ENCODE measurements at regions not wholly inside any gene's neighbourhood (a gene's known extent, or its start where the extent isn't known, plus 50 kb on each side); places are given as distances from the start of the nearest gene placed in this dataset.
"Not testable (repeated sequence)": the region's sequence is repeated elsewhere in the genome, so short reads cannot be mapped to it uniquely, and the experiment has no call there.

DNA sequence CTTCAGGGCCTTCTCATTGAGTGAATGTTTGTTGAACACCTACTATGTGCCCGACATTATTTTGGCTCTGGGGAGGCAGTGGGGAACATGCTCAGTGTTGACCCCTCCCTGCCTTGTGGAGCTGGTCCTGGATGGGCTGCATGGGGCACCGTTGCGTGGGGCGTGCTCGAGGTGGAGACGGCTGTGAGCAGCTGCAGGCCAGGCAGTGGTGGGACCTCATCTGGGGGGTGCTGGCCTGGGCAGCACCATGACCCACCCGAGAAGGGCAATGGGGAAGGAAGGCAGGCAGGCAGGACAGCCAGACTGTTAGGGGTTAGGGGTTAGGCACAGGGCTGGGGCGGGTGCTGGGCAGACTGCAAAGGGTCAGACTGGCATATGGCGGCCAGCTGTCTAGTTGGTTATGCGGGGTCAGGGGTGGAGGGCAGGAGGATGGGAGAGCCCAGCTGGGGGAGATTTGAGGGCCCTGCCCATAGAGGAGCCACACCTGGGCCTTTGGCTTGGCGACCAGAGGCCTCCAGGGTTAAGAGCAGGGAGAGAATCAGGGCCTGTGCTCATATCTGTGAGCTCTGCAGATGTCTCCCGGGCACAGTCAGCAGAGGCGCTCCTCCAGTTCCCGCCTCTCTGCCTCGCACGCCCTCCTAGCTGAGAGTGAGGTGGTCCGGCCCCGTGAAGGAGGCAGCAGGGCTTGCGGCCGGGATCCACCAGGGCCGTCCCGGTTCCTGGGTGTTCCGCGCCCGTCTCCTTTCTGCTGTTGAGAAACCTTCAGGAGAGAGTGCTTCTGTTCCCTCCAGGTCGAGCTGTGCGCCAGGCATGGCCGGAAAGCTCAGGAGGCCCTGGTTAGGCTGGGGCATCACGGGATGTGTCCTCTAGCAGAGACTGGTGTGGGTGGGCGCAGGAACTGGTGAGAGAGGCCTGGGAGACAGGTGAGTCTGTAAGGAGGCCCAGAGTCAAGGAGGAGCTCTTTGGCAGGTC is 73.3 kb downstream of the RGS12 start:
- DNase-seq, result no peak

DNA sequence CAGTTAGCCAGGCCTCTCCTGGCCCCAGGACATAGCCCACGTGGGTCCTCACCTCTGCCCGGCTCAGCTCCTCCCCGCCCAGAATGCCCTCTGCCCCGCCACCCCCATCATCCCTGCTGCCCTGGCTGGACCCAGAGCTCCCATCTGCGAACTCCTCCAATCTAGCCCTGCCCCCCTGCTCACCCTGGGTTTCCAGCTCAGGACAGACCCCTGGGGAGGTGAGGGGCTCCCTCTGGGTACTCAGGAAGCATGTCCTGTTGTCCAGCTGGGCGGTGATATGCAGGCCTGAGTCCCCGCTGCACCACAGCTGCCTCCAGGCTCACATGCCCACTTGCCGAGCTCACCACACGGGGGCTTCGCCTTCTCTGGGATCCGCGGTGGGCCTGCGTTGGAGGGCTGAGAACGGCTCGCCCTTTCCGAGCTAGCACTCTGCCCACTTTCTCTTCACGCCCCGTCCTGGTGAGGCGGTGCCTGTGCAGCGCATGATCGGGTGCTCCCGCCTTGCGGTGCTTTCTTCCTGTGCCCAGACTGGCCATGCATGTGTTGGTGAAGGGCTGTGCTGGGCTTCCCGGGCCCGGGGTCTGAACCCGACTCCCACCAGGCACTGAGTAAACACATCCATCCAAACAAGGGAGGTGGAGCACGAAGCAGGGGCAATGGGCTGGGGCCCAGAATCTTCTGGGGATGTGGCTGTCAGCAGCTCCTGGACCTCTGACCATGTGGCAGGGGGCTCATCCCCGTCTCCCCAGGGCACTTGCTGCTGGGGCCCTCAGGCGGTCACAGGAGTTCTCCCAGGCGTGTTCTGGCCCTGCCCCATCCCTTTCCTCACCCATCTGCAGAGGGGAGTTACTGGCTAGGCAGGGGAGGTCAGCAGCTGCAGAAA is 74.3 kb downstream of the RGS12 start:
- DNase-seq, result no peak

- DNase-seq, result no peak
These were observed 73.9 kb upstream of the HGFAC start for GRCh38 chr4:3367866-3368265.

DNA sequence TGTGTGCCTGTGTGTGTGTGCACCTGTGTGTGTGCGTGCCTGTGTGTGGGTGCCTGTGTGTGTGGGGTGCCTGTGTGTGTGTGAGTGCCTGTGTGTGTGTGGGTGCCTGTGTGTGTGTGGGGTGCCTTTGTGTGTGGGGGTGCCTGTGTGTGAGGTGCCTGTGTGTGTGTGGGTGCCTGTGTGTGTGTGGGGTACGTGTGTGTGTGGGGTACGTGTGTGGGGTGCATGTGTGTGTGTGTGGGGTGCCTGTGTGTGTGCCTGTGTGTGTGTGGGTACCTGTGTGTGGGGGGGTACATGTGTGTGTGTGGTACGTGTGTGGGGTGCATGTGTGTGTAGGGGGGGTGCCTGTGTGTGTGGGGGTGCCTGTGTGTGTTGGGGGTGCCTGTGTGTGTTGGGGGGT is 73.4 kb upstream of the HGFAC start:
- no peak for DNase-seq

- DNase-seq, result no peak
These were observed 72.7 kb upstream of the HGFAC start for GRCh38 chr4:3368841-3369760.

GRCh38 chr4:3369781-3370674 is 71.7 kb upstream of the HGFAC start:
- DNase-seq, result peak; percentile 41

DNA sequence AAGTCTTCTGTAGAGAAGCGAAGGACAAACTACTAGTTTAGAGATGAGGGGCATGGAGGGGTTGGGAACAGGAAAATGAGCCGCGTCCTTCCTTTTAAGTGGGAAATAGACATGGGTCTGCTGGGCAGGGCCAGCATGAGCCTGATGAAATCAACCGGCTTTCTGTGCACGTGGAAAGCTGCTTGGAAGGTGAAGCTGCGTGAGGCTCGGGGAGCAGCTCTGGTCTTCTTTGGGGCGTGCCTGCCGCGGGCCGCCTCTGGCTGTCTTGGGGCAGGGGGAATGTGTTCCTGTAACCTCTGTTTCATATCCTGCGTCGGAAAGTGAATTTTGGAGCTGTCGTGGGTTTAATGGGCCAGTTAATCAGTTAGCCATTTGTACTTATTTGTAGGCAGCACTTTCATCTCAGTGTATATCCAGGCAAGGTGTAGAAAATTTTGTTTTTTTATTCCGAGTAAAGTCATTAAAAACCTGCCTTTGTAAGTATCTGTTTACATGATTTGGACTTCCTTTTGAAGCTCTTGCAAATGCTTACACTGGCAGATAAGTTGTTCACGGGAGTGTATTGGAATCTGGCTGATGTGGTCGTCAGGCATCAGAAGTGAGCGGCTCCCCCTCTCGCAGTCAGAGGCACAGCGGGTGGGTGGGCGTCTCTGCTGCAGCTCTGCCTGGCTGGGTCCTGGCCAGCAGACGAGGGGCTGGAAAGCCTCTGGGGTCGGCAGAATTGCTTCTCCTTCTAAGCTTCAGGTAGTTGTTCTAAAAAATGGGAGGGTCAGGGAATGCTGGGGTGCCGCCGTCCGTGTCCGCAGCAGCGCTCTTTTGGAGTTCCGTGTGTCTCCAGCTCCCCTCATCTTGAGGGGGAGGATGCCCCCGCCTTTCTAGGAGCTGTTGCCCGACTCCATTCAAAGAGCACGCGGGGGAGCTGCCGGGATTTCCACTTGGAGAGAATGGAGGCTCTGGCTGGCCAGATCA is 70.5 kb upstream of the HGFAC start:
- no peak for DNase-seq

DNA sequence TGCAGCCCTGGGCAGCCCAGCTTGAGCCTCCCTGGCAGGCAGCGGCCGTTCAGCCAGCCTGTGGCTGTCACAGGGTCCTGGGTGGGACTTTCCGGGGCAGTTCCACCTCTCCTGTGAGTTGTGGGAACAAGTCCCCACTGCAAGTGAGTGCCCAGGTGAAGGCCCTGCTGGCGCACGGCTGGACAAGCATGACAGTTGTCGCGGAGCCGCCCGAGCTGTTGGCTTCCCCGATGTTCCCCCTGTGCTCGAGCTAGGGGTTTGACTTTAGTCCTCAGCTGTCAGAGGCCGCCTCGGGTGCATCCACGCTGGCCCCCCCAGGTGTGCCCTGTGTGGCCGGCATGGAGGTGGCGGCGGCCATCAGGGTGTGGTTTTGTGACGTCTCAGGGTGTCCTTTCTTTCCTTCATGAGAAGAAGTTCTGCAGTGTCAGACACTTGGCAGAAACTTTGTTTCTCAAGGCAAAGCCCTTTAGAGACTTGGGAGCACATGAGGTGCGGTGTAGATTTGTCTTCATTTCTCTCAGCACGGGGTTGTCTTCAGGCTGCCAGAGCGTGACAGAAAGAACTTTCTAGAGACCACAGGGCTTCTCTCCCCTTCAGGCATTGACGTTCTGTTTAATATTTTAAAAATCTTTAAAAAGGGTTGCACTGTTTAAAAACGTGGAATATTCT is 69.4 kb upstream of the HGFAC start:
- DNase-seq, result no peak

DNA sequence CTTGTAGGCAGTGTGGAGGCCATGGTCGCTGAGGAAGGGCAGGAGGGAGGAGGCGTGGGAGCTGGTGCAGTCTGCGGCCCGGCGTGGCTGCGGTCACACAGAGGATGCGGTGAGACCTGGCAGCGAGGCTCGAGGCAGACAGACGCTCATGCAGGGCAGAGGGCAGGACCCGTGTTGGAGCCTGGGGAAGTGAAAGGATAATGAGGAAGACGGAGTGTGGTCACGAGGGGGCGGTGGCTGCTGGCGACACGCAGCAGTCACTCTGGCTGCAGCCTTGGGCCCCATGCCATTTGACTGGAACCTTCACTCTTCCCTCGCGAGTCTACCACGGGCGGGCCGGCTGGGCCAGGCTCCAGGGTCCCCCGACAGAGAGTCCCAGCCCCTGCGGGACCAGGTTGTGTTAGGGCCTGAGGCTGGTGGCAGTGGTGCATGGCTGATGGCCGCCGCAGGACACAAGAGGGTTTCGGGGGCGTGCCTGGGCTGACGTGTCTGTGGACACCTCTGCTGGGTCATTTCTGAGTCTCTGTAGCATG is 68.8 kb upstream of the HGFAC start:
- peak; percentile 73 for DNase-seq

- DNase-seq, result no peak
These were observed 68.3 kb upstream of the HGFAC start for GRCh38 chr4:3373468-3373867.

DNA sequence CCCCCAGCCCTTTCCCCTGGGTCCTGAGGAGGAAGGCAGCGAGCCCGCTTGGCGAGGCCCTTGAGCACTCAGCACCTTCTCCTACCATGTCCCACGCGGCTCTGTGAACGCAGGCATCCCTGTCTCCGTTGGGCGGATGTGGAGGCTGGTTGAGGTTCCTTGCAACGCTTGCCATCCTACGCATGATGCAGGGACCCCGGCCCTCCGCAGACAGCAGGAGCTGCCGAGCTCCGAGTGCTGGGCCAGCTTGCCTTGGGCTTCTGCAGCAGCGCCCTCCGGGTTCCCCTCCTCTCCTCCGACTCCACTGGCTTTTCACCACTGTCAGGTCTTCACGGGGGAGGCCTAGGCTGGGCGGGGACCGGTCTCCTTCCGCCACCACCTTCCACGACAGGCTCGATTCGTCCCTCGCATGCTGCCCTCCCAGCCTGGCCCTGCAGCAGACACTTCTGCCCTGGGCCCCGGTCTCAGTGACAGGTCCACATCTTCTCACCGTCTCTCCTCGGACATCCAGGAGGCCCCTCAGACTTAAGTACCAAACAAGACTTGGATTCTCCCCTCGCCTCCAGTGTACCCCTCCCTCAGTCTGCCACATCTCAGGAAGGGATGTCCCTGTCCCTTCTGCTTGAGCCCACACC is 67.6 kb upstream of the HGFAC start:
- no peak for DNase-seq

GRCh38 chr4:3374667-3375066 is 67.1 kb upstream of the HGFAC start:
- DNase-seq, result no peak

GRCh38 chr4:3375688-3376087 is 66.1 kb upstream of the HGFAC start:
- DNase-seq, result no peak

DNA sequence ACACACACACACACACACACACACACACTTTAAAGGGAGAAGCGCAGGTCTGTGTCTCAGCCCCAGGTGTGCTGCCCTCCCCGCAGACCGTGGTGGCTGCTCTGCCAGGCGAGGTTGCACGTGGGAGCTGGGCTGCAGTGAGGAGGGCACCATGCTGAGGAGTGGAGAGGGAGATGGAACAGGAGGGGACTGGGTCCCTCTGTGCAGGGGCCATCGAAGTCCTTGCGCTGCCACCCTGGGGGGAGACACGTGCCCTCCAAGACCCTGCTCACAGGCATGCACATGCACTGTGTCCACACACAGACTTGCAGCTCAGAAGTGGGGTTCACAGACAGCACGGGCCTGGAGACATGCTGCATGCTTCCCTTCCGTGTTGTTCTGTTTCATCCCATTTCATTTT is 65.5 kb upstream of the HGFAC start:
- no peak for DNase-seq

- DNase-seq, result no peak
These were observed 64.2 kb upstream of the HGFAC start for GRCh38 chr4:3377557-3377956.

- not testable (repeated sequence) for DNase-seq
These were observed 61.4 kb upstream of the HGFAC start for GRCh38 chr4:3380336-3380735.

GRCh38 chr4:3381208-3381607 is 60.6 kb upstream of the HGFAC start:
- DNase-seq, result not testable (repeated sequence)

GRCh38 chr4:3382251-3382650 is 59.5 kb upstream of the HGFAC start:
- DNase-seq, result no peak

DNA sequence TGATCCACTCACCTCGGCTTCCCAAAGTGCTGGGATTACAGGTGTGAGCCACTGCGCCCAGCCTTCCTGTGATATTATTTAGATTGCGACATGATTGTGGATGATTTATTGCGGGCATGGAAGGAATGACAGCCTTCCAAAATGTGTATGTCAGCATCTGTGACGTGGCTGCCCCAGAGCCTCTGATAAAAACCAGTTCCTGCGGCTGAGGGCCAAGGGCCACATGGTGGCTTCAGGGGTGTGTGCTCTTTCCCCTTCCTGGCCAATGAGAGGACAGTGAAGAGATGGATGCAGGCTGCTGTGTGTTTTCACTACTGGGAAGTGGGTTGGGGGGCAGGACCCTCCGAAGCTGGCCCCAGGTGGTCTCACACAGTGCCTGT is 57.4 kb upstream of the HGFAC start:
- DNase-seq, result no peak
